Neuronal stem cell (in vitro differentiated cells): ENCODE measurements at regions not wholly inside any gene's neighbourhood (a gene's known extent, or its start where the extent isn't known, plus 50 kb on each side); places are given as distances from the start of the nearest gene placed in this dataset.

Experiments
- DNase-seq: peaks from one replicate; pipeline ENCODE4 v3.0.0-alpha.2; 2013; ENCODE audit warnings: low spot score
- H2AFZ ChIP-seq: one replicate; pipeline ENCODE4 v1.6.1; 2013; ENCODE audit warnings: mild to moderate bottlenecking, low read length, inconsistent platforms
- H2AK5ac ChIP-seq: 2 replicates; pipeline ENCODE4 v1.6.1; 2013; ENCODE audit warnings: low read depth, mild to moderate bottlenecking, inconsistent platforms, low read length, moderate library complexity, mixed read lengths
- H2BK120ac ChIP-seq: 2 replicates; pipeline ENCODE4 v1.6.1; 2013; ENCODE audit warnings: low read depth, mild to moderate bottlenecking, inconsistent platforms, low read length, moderate library complexity, mixed read lengths
- H2BK12ac ChIP-seq: one replicate; pipeline ENCODE4 v1.6.1; 2013; ENCODE audit warnings: low read length, inconsistent platforms
- H2BK15ac ChIP-seq: 2 replicates; pipeline ENCODE4 v1.6.1; 2013; ENCODE audit warnings: mild to moderate bottlenecking, low read length, inconsistent platforms, mixed read lengths
- H2BK5ac ChIP-seq: one replicate; pipeline ENCODE4 v1.6.1; 2013; ENCODE audit warnings: inconsistent platforms, mild to moderate bottlenecking, low read length, moderate library complexity
- H3K14ac ChIP-seq: one replicate; pipeline ENCODE4 v1.6.1; 2013; ENCODE audit warnings: low read length, inconsistent platforms
- H3K18ac ChIP-seq: 2 replicates; pipeline ENCODE4 v1.6.1; 2013; ENCODE audit warnings: low read length, inconsistent platforms
- H3K23ac ChIP-seq: 2 replicates; pipeline ENCODE4 v1.6.1; 2013; ENCODE audit warnings: low read depth, mild to moderate bottlenecking, mixed read lengths, low read length, inconsistent platforms; ENCODE audit not compliant: poor library complexity
- H3K27ac ChIP-seq: replicated peaks from 3 replicates; pipeline ENCODE4 v1.5.1; 2013; ENCODE audit warnings: low read length, inconsistent platforms
- H3K27me3 ChIP-seq, 3 experiments: 2 replicates each; pipeline ENCODE4 v1.6.1; 2013; ENCODE audit warnings: low read length in 3 of 3, mild to moderate bottlenecking in 2 of 3, inconsistent platforms in 1 of 3, low read depth in 1 of 3, mixed read lengths in 1 of 3, moderate library complexity in 1 of 3; ENCODE audit not compliant: control insufficient read depth in 3 of 3, insufficient read depth in 3 of 3
- H3K36me3 ChIP-seq, 2 donors: replicated peaks in 1 of 2; 2 replicates each; pipeline ENCODE4 v1.6.1; 2013; ENCODE audit warnings: low read length in 2 of 2; ENCODE audit not compliant: control insufficient read depth in 2 of 2, insufficient read depth in 2 of 2
- H3K4ac ChIP-seq: 2 replicates; pipeline ENCODE4 v1.6.1; 2013; ENCODE audit warnings: inconsistent platforms, mild to moderate bottlenecking, low read length, moderate library complexity
- H3K4me1 ChIP-seq, 2 donors: 1 replicate in 1 of 2; 2 replicates in 1 of 2; pipeline ENCODE4 v1.6.1; 2013; ENCODE audit warnings: low read length in 2 of 2, low read depth in 1 of 2; ENCODE audit not compliant: control insufficient read depth in 2 of 2, insufficient read depth in 1 of 2
- H3K4me2 ChIP-seq: one replicate; pipeline ENCODE4 v1.6.1; 2013; ENCODE audit warnings: mild to moderate bottlenecking, low read length, inconsistent platforms; ENCODE audit not compliant: insufficient read depth, poor library complexity, severe bottlenecking
- H3K4me3 ChIP-seq, 2 donors: 2 replicates each; pipeline ENCODE4 v1.5.1; 2013; ENCODE audit warnings: low read length in 2 of 2, mild to moderate bottlenecking in 2 of 2, inconsistent platforms in 1 of 2, moderate library complexity in 1 of 2
- H3K79me1 ChIP-seq: one replicate; pipeline ENCODE4 v1.6.1; 2013; ENCODE audit warnings: low read depth, mild to moderate bottlenecking, inconsistent platforms, low read length, moderate library complexity
- H3K9ac ChIP-seq: one replicate; pipeline ENCODE4 v1.6.1; 2013; ENCODE audit warnings: mild to moderate bottlenecking, low read depth, low read length, inconsistent platforms; ENCODE audit not compliant: poor library complexity
- H3K9me3 ChIP-seq, 2 donors: replicated peaks in 1 of 2; 2 replicates each; pipeline versions ENCODE3 to v1.6.1; 2013; ENCODE audit warnings: low read length in 2 of 2, mild to moderate bottlenecking in 2 of 2, inconsistent platforms in 1 of 2, low read depth in 1 of 2, mixed read lengths in 1 of 2, moderate library complexity in 1 of 2; ENCODE audit not compliant: control insufficient read depth in 2 of 2, insufficient read depth in 1 of 2
- H4K8ac ChIP-seq: one replicate; pipeline ENCODE4 v1.6.1; 2013; ENCODE audit warnings: low read depth, mild to moderate bottlenecking, inconsistent platforms, low read length, moderate library complexity
- H4K91ac ChIP-seq: one replicate; pipeline ENCODE4 v1.6.1; 2013; ENCODE audit warnings: low read length, low read depth, mild to moderate bottlenecking, inconsistent platforms; ENCODE audit not compliant: poor library complexity
- WGBS, 2 donors: extraction: QIAGEN DNeasy Blood & Tissue Kit; methylation state at CpG; one replicate each; pipeline ENCODE4 v1.1.7; 2013; ENCODE audit warnings: missing lambda C conversion rate in 2 of 2, mixed read lengths in 1 of 2; ENCODE audit not compliant: insufficient read length in 2 of 2, insufficient replicate concordance in 1 of 2; ENCODE audit errors: extremely low coverage in 2 of 2; 5-methylcytosine and 5-hydroxymethylcytosine counted together

GRCh38 chr2:66661253-66662173 is 226.6 kb downstream of the MEIS1 start:
- Histone ChIP-seq H3K79me1 (no peaks in the 10 kb centered on the region), H2BK120ac (peak overlapping the region; percentile 81), H3K18ac (peak overlapping the region; percentile 50), H3K4me1 (no peaks in the 10 kb centered on the region), H3K27ac (no peak overlapping the region), H3K27me3 (no peaks in the 10 kb centered on the region), H3K23ac (peak overlapping the region; percentile 66), H2BK5ac (no peak overlapping the region), H2AK5ac (peak overlapping the region; percentile 69), H3K9me3 (no peaks in the 10 kb centered on the region), H2BK12ac (no peak overlapping the region), H4K91ac (no peak overlapping the region), H3K9ac (peak overlapping the region; percentile 65), H2BK15ac (peak overlapping the region; percentile 38), H3K36me3 (no peaks in the 10 kb centered on the region), H4K8ac (no peak overlapping the region), H2AFZ (no peak overlapping the region), H3K4me2 (no peak overlapping the region), H3K4me3 (no peak overlapping the region), H3K14ac (no peak overlapping the region), H3K4ac (no peak overlapping the region)
- no CpG with 5 or more reads among the region's 10 CpGs for WGBS, 2 donors
- DNase-seq: no peak

GRCh38 chr2:66665124-66665984 is 230.4 kb downstream of the MEIS1 start:
- H2AFZ ChIP-seq: no peak overlapping the region
- H2BK12ac ChIP-seq: no peak overlapping the region
- H4K8ac ChIP-seq: no peak overlapping the region
- H3K4me3 ChIP-seq: no peak overlapping the region
- no CpG with 5 or more reads among the region's 5 CpGs for WGBS, 2 donors
- no peak overlapping the region for H3K23ac ChIP-seq
- no peak overlapping the region for H4K91ac ChIP-seq
- H3K27me3 ChIP-seq: no peaks in the 10 kb centered on the region
- H2BK5ac ChIP-seq: no peak overlapping the region
- H3K9me3 ChIP-seq: no peaks in the 10 kb centered on the region
- no peak for DNase-seq
- no peaks in the 10 kb centered on the region for H3K4me1 ChIP-seq
- H2BK120ac ChIP-seq: no peak overlapping the region
- no peak overlapping the region for H3K4ac ChIP-seq
- H2AK5ac ChIP-seq: no peak overlapping the region
- H3K36me3 ChIP-seq: no peaks in the 10 kb centered on the region
- no peak overlapping the region for H3K9ac ChIP-seq
- no peak overlapping the region for H3K4me2 ChIP-seq
- no peak overlapping the region for H3K14ac ChIP-seq
- H3K18ac ChIP-seq: no peak overlapping the region
- H2BK15ac ChIP-seq: no peak overlapping the region
- no peak overlapping the region for H3K27ac ChIP-seq
- no peaks in the 10 kb centered on the region for H3K79me1 ChIP-seq

GRCh38 chr2:66667301-66667700 is 232.4 kb downstream of the MEIS1 start:
- Histone ChIP-seq H3K79me1 (no peaks in the 10 kb centered on the region), H4K91ac (no peak overlapping the region), H3K27me3 (no peaks in the 10 kb centered on the region), H3K4me3 (no peak overlapping the region), H2BK120ac (no peak overlapping the region), H3K9ac (no peak overlapping the region), H2AFZ (no peak overlapping the region), H3K4me2 (no peak overlapping the region), H3K18ac (no peak overlapping the region), H2AK5ac (no peak overlapping the region), H3K4me1 (no peaks in the 10 kb centered on the region), H3K14ac (no peak overlapping the region), H2BK5ac (no peak overlapping the region), H2BK12ac (no peak overlapping the region), H3K27ac (no peak overlapping the region), H4K8ac (no peak overlapping the region), H3K4ac (no peak overlapping the region), H3K9me3 (no peaks in the 10 kb centered on the region), H3K36me3 (no peaks in the 10 kb centered on the region), H2BK15ac (no peak overlapping the region), H3K23ac (no peak overlapping the region)
- DNase-seq: no peak
- WGBS, 2 donors: no CpG with 5 or more reads among the region's 4 CpGs

- H2BK12ac ChIP-seq: no peak overlapping the region
- H3K4me2 ChIP-seq: no peak overlapping the region
Observed at GRCh38 chr2:66673286-66673685, 238.4 kb downstream of the MEIS1 start.

More at GRCh38 chr2:66673286-66673685, 238.4 kb downstream of the MEIS1 start:
- Histone ChIP-seq H2BK5ac (no peak overlapping the region), H3K23ac (no peak overlapping the region), H3K14ac (no peak overlapping the region), H3K27ac (no peak overlapping the region), H3K18ac (no peak overlapping the region), H3K36me3 (no peaks in the 10 kb centered on the region), H2BK120ac (no peak overlapping the region), H3K27me3 (no peaks in the 10 kb centered on the region), H2BK15ac (no peak overlapping the region), H3K9ac (no peak overlapping the region), H4K91ac (no peak overlapping the region), H2AK5ac (no peak overlapping the region), H3K4me1 (peaks cover 0 to 4% of the 10 kb centered on the region in 2 donors), H3K4me3 (no peak overlapping the region), H3K9me3 (no peaks in the 10 kb centered on the region), H3K79me1 (no peaks in the 10 kb centered on the region), H3K4ac (no peak overlapping the region), H4K8ac (no peak overlapping the region), H2AFZ (no peak overlapping the region)
- no CpG with 5 or more reads among the region's 2 CpGs for WGBS, 2 donors
- DNase-seq: no peak
